Sigmoid colon (tissue), 6 donors: ENCODE measurements at regions not wholly inside any gene's neighbourhood (a gene's known extent, or its start where the extent isn't known, plus 50 kb on each side); places are given as distances from the start of the nearest gene placed in this dataset.

Experiments used
- DNase-seq: peaks from one replicate; pipeline ENCODE4 v3.0.0-alpha.2; 2019
- H3K27ac ChIP-seq, 4 donors: fragments of 200-600 bp; sonication (generic); one replicate each; pipeline ENCODE4 v1.5.1; 2016 to 2019; ENCODE audit warnings: mild to moderate bottlenecking in 1 of 4
- H3K27me3 ChIP-seq, 3 donors: fragments of 200-600 bp; sonication (generic); one replicate each; pipeline ENCODE4 v1.5.1; 2019; ENCODE audit warnings: mild to moderate bottlenecking in 1 of 3
- H3K36me3 ChIP-seq, 4 donors: fragments of 200-600 bp; sonication (generic); one replicate each; pipeline ENCODE4 v1.5.1; 2016 to 2019
- H3K4me1 ChIP-seq, 4 donors: fragments of 200-600 bp; sonication (generic); one replicate each; pipeline ENCODE4 v1.5.1; 2017 to 2019
- H3K4me3 ChIP-seq, 4 donors: fragments of 200-600 bp; sonication (generic); one replicate each; pipeline ENCODE4 v1.5.1; 2017 to 2019; ENCODE audit warnings: mild to moderate bottlenecking in 2 of 4, moderate library complexity in 1 of 4
- H3K9me3 ChIP-seq, 4 donors: fragments of 200-600 bp in 3 of 4; sonication (generic) in 3 of 4; one replicate each; pipeline versions ENCODE4 v1.5.1 to v1.6.1; 2013 to 2019
- CTCF ChIP-seq, 4 experiments: fragments of 450-650 bp in 3 of 4; fragments of 200-600 bp in 1 of 4; IDR thresholded peaks; one replicate each; pipeline ENCODE4 v1.5.1; 2016 to 2019; ENCODE audit warnings: antibody characterized with exemption in 4 of 4, mild to moderate bottlenecking in 3 of 4, moderate library complexity in 2 of 4
- EP300 ChIP-seq, 4 donors: sonication (generic); formaldehyde crosslinking; IDR thresholded peaks; one replicate each; pipeline ENCODE4 v1.6.1; 2017; ENCODE audit warnings: antibody characterized with exemption in 4 of 4
- POLR2A ChIP-seq, 2 donors: fragments of 450-650 bp; IDR thresholded peaks; one replicate each; pipeline ENCODE4 v1.6.1; 2016; ENCODE audit warnings: antibody characterized with exemption in 2 of 2, mild to moderate bottlenecking in 2 of 2, moderate library complexity in 2 of 2
- POLR2AphosphoS5 ChIP-seq, 4 donors: sonication (generic); formaldehyde crosslinking; IDR thresholded peaks; one replicate each; pipeline ENCODE4 v1.6.1; 2017; ENCODE audit warnings: antibody characterized with exemption in 4 of 4
- WGBS, 2 donors: extraction: QIAGEN DNeasy Blood & Tissue Kit; methylation state at CpG; one replicate each; pipeline ENCODE4 v1.1.7; 2013; 5-methylcytosine and 5-hydroxymethylcytosine counted together
- intact Hi-C: fragments of 100-400 bp; cut with DNase I; formaldehyde crosslinking; loops from one replicate; pipeline ENCODE4 v1.15.1; 2023
- donor health status: healthy with polysubstance abuse.
- donor health status: healthy.

DNA sequence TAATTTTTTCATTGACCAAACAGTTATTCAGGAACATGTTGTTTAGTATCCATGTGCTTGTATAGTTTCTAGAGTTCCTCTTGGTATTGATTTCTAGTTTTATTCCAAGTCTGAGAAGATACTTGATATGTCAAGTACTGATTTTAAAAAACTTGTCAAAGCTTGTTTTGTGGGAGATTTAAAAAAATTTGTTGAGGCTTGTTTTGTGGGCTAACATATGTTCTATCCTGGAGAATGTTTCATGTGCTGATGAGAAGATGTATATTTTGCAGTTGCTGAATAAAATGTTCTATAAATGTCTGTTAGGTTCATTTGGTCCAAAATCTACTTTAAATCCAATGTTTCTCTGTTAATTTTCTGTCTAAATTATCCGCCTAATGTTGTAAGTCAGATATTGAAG is 1065.1 kb upstream of the WWC1 start:
- H3K27ac ChIP-seq = no peak overlapping the region
- WGBS, 2 donors = 89 to 90% methylated on average over 1 of the region's 1 CpG
- no peak for DNase-seq
- no peaks in the 10 kb centered on the region for H3K27me3 ChIP-seq
- peaks cover 0 to 4% (median 0%) of the 10 kb centered on the region in 4 donors for H3K9me3 ChIP-seq
- H3K36me3 ChIP-seq = no peaks in the 10 kb centered on the region
- no peak overlapping the region for H3K4me3 ChIP-seq
- TF ChIP-seq POLR2A (IDR thresholded peaks at IDR 0.05) (no peak), POLR2AphosphoS5 (IDR thresholded peaks at IDR 0.05) (no peak), EP300 (IDR thresholded peaks at IDR 0.05) (no peak), CTCF (IDR thresholded peaks at IDR 0.05) (no peak)
- intact Hi-C loops = no loop called here
- H3K4me1 ChIP-seq = no peaks in the 10 kb centered on the region

- intact Hi-C loops = no loop called here
- H3K4me3 ChIP-seq = no peak overlapping the region
- H3K36me3 ChIP-seq = no peaks in the 10 kb centered on the region
- no peak for DNase-seq
- H3K9me3 ChIP-seq = peaks cover 0 to 4% (median 0%) of the 10 kb centered on the region in 4 donors
- H3K27ac ChIP-seq = no peak overlapping the region
- H3K27me3 ChIP-seq = no peaks in the 10 kb centered on the region
- no peak for TF ChIP-seq POLR2A (IDR thresholded peaks at IDR 0.05)
- TF ChIP-seq POLR2AphosphoS5 (IDR thresholded peaks at IDR 0.05) = no peak
- TF ChIP-seq EP300 (IDR thresholded peaks at IDR 0.05) = no peak
- TF ChIP-seq CTCF (IDR thresholded peaks at IDR 0.05) = no peak
- H3K4me1 ChIP-seq = peaks cover 0 to 3% (median 0%) of the 10 kb centered on the region in 4 donors
- 89 to 91% methylated on average over 3 of the region's 3 CpGs for WGBS, 2 donors
Observed at GRCh38 chr5:167228134-167228533, 1063.3 kb upstream of the WWC1 start.

DNA sequence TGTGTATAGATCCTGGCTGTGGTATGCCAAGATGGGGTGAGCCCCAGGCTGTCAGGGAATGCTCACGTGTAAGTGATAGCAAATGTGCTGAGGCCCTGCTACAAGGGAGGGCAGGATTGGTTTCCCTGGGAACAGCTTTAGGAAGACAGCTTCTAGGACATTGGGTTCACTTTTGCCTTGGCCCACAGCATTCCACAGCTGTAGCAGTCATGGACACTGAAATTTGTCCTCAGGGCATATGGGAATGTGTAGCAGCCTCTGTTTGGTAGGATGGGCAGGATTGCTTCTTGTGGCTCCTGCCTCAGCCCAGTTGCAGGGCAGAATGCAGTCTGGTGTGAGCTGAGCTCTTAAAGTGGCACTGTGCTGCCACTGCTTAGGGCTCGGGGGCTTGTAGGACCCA is 1061.7 kb upstream of the WWC1 start:
- no peaks in the 10 kb centered on the region for H3K27me3 ChIP-seq
- peaks cover 0 to 4% (median 0%) of the 10 kb centered on the region in 4 donors for H3K9me3 ChIP-seq
- TF ChIP-seq POLR2A (IDR thresholded peaks at IDR 0.05) = no peak
- no peak for TF ChIP-seq EP300 (IDR thresholded peaks at IDR 0.05)
- TF ChIP-seq CTCF (IDR thresholded peaks at IDR 0.05) = no peak
- TF ChIP-seq POLR2AphosphoS5 (IDR thresholded peaks at IDR 0.05) = no peak
- no peak overlapping the region for H3K4me3 ChIP-seq
- H3K27ac ChIP-seq = no peak overlapping the region
- intact Hi-C loops = no loop called here
- 72 to 79% methylated on average over 2 of the region's 2 CpGs for WGBS, 2 donors
- H3K4me1 ChIP-seq = peaks cover 0 to 3% (median 0%) of the 10 kb centered on the region in 4 donors
- no peaks in the 10 kb centered on the region for H3K36me3 ChIP-seq
- DNase-seq = no peak

DNA sequence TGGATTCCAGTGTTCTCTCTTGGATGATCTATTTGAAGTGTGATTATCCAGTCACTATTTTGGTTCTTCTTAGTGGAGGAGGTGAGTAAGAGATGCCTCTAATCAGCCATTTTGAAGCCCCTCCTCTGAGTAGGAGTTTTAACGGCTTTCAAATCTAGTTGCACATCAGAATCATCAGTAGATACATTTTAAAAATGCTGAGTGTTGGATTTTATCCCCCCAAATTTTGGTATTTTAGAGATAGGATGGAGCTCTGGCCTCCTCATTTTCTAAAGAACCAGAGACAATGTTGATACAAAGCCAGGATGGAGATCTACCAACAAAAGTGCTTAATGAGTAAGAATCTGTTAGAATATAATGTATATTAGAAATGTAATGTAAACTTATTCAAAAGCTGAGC is 1061.0 kb upstream of the WWC1 start:
- intact Hi-C loops = no loop called here
- Histone ChIP-seq H3K27me3 (no peaks in the 10 kb centered on the region), H3K36me3 (no peaks in the 10 kb centered on the region), H3K4me1 (peaks cover 0 to 3% (median 0%) of the 10 kb centered on the region in 4 donors), H3K9me3 (peaks cover 0 to 4% (median 0%) of the 10 kb centered on the region in 4 donors), H3K27ac (no peak overlapping the region), H3K4me3 (no peak overlapping the region)
- TF ChIP-seq EP300 (IDR thresholded peaks at IDR 0.05) = no peak
- no peak for DNase-seq
- 88 to 97% methylated on average over 1 of the region's 1 CpG for WGBS, 2 donors

DNA sequence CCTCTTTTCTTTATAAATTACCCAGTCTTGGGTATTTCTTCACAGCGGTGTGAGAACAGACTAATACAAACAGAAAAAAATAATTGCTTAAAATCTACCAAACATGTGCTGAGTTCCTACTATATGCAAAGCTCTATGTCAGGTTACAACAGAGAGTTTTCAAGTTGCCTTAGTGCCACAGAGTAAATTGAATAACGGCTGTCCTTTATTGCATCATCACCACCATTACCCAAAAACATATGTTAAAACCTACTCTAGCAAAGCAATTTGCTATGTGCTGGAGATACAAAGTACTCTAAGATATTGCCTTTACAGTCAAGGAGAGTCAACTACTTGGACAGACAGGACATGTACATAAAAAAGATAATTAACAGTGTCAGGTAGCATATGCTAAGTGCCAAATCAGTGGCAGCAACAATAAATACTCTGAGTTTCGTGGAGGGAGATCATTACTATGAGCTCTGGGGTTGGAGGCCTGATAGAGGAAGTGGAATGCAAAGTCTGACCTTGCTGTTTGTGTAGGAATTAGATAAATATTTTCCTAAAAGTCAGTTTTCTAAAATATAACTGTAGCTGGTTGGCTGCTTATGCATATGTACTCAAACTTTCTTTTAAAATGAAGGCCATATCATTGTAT is 1058.7 kb upstream of the WWC1 start:
- Histone ChIP-seq H3K9me3 (peaks cover 0 to 4% (median 0%) of the 10 kb centered on the region in 4 donors), H3K27me3 (no peaks in the 10 kb centered on the region), H3K4me1 (peaks cover 0 to 3% (median 0%) of the 10 kb centered on the region in 4 donors), H3K36me3 (no peaks in the 10 kb centered on the region), H3K27ac (no peak overlapping the region), H3K4me3 (no peak overlapping the region)
- intact Hi-C loops = no loop called here
- DNase-seq = no peak
- WGBS, 2 donors = 62 to 64% methylated on average over 3 of the region's 3 CpGs
- no peak for TF ChIP-seq POLR2A (IDR thresholded peaks at IDR 0.05)
- no peak for TF ChIP-seq POLR2AphosphoS5 (IDR thresholded peaks at IDR 0.05)
- no peak for TF ChIP-seq EP300 (IDR thresholded peaks at IDR 0.05)
- TF ChIP-seq CTCF (IDR thresholded peaks at IDR 0.05) = no peak
